ENCODE measurements at regions not wholly inside any gene's neighbourhood (a gene's known extent, or its start where the extent isn't known, plus 50 kb on each side); places are given as distances from the start of the nearest gene placed in this dataset.

DNA sequence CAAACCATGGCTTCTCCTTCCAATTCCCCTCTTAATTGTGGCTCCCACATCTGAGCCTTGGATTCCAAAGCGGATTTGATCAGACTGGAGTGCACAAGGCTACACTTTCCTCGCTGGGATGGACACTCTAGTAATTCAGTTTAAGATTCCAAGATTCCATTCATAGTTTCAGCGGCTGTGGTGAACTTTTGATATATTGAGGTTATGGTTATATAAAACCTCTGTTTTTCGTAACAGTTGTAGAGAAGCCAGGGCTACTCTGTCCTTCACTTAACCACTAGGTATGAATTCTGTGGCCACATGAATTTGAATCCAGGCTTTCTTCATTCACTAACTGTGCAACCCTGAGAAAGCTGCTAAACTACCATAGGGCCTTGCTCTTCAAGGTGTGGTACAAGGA, 67.9 kb upstream of the KY start:
- TF ChIP-seq, protein P1, sequence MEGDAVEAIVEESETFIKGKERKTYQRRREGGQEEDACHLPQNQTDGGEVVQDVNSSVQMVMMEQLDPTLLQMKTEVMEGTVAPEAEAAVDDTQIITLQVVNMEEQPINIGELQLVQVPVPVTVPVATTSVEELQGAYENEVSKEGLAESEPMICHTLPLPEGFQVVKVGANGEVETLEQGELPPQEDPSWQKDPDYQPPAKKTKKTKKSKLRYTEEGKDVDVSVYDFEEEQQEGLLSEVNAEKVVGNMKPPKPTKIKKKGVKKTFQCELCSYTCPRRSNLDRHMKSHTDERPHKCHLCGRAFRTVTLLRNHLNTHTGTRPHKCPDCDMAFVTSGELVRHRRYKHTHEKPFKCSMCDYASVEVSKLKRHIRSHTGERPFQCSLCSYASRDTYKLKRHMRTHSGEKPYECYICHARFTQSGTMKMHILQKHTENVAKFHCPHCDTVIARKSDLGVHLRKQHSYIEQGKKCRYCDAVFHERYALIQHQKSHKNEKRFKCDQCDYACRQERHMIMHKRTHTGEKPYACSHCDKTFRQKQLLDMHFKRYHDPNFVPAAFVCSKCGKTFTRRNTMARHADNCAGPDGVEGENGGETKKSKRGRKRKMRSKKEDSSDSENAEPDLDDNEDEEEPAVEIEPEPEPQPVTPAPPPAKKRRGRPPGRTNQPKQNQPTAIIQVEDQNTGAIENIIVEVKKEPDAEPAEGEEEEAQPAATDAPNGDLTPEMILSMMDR (IDR thresholded peaks at IDR 0.05) = no peak
- no peak for TF ChIP-seq POLR2A (IDR thresholded peaks at IDR 0.05)
